SK-N-SH (cell line): ENCODE measurements at regions not wholly inside any gene's neighbourhood (a gene's known extent, or its start where the extent isn't known, plus 50 kb on each side); places are given as distances from the start of the nearest gene placed in this dataset.

Experiments
- CTCF ChIA-PET: fragments of 300-600, 350-600 bp; formaldehyde crosslinking; extraction: SDS; loops from one replicate; lab custom pipeline; 2021; lab: Yijun Ruan, JAX
- POLR2A ChIA-PET: fragments of 350-600 bp; sonication (Branson Sonifier 250); formaldehyde crosslinking; extraction: SDS; loops from one replicate; lab custom pipeline; 2020; ENCODE audit warnings: antibody characterized with exemption, inconsistent platforms; lab: Yijun Ruan, JAX
- DNase-seq: peaks from one replicate; pipeline ENCODE4 v3.0.0; 2012
- H2AFZ ChIP-seq: fragments of 200-600 bp; sonication (generic); 2 replicates; pipeline ENCODE4 v1.8.1; 2016; ENCODE audit warnings: antibody characterized with exemption, mild to moderate bottlenecking, low read depth
- H3F3A ChIP-seq: fragments of 200-600 bp; sonication (generic); replicated peaks from 2 replicates; pipeline ENCODE3; 2016; ENCODE audit warnings: antibody characterized with exemption, mild to moderate bottlenecking; ENCODE audit not compliant: insufficient read depth
- H3K27ac ChIP-seq, 2 experiments: fragments of 200-500 bp in 1 of 2; fragments of 200-600 bp in 1 of 2; sonication (Bioruptor generic) in 1 of 2; sonication (generic), shearing (Covaris generic) in 1 of 2; 2 replicates each; pipeline versions ENCODE4 v1.5.1 to v1.6.1; 2014 to 2016; ENCODE audit warnings: low read depth in 2 of 2, inconsistent platforms in 1 of 2, low read length in 1 of 2, mild to moderate bottlenecking in 1 of 2, mixed read lengths in 1 of 2
- H3K27me3 ChIP-seq: fragments of 200-600 bp; sonication (generic), shearing (Covaris generic); 2 replicates; pipeline ENCODE4 v1.6.1; 2016; ENCODE audit warnings: mixed run types; ENCODE audit not compliant: insufficient read depth
- H3K36me3 ChIP-seq, 2 experiments: fragments of 200-500 bp in 1 of 2; fragments of 200-600 bp in 1 of 2; sonication (Bioruptor generic) in 1 of 2; sonication (generic) in 1 of 2; replicated peaks in 1 of 2; 2 replicates each; pipeline versions ENCODE3 to v1.5.1; 2014 to 2016; ENCODE audit warnings: low read length in 1 of 2, mild to moderate bottlenecking in 1 of 2; ENCODE audit not compliant: insufficient read depth in 2 of 2, control insufficient read depth in 1 of 2
- H3K4me1 ChIP-seq, 2 experiments: fragments of 200-500 bp in 1 of 2; fragments of 200-600 bp in 1 of 2; sonication (Bioruptor generic) in 1 of 2; sonication (generic), shearing (Covaris generic) in 1 of 2; 2 replicates each; pipeline versions ENCODE4 v1.5.1 to v1.6.1; 2014 to 2016; ENCODE audit warnings: low read depth in 1 of 2, low read length in 1 of 2, mixed run types in 1 of 2; ENCODE audit not compliant: insufficient read depth in 2 of 2, control insufficient read depth in 1 of 2
- H3K4me2 ChIP-seq: fragments of 200-600 bp; sonication (generic), shearing (Covaris generic); 2 replicates; pipeline ENCODE4 v1.6.1; 2017; ENCODE audit warnings: mixed run types
- H3K4me3 ChIP-seq, 2 experiments: fragments of 200-500 bp in 1 of 2; fragments of 200-600 bp in 1 of 2; sonication (Bioruptor generic) in 1 of 2; sonication (generic), shearing (Covaris generic) in 1 of 2; 2 replicates each; pipeline versions ENCODE4 v1.5.1 to v1.8.1; 2014 to 2016; ENCODE audit warnings: low read depth in 2 of 2, inconsistent platforms in 1 of 2, low read length in 1 of 2, mild to moderate bottlenecking in 1 of 2, mixed read lengths in 1 of 2, moderate library complexity in 1 of 2
- H3K79me2 ChIP-seq: fragments of 200-600 bp; sonication (generic); 2 replicates; pipeline ENCODE4 v1.8.1; 2017; ENCODE audit warnings: mild to moderate bottlenecking; ENCODE audit not compliant: insufficient read depth
- H3K9ac ChIP-seq: fragments of 200-600 bp; sonication (generic); 2 replicates; pipeline ENCODE4 v1.6.1; 2017; ENCODE audit warnings: mixed run types
- H3K9me2 ChIP-seq: fragments of 200-600 bp; sonication (generic); 2 replicates; pipeline ENCODE4 v1.6.1; 2017; ENCODE audit warnings: mixed run types
- H3K9me3 ChIP-seq: fragments of 200-600 bp; sonication (generic); 2 replicates; pipeline ENCODE4 v1.6.1; 2017; ENCODE audit warnings: mixed run types, mild to moderate bottlenecking, moderate library complexity
- H4K20me1 ChIP-seq: fragments of 200-600 bp; sonication (generic); 2 replicates; pipeline ENCODE4 v1.6.1; 2017; ENCODE audit warnings: mild to moderate bottlenecking, mixed run types; ENCODE audit not compliant: insufficient read depth
- CHD2 ChIP-seq: fragments of 150-350 bp; IDR thresholded peaks from 2 replicates; pipeline ENCODE4 v1.6.1; 2018; ENCODE audit warnings: low read length; ENCODE audit not compliant: partially characterized antibody
- ELF1 ChIP-seq: IDR thresholded peaks from 2 replicates; pipeline ENCODE4 v1.4.0; 2012
- FOSL2 ChIP-seq: IDR thresholded peaks from 2 replicates; pipeline ENCODE4 v1.4.0; 2012; ENCODE audit warnings: low read depth, mild to moderate bottlenecking, moderate library complexity, borderline replicate concordance
- FOXJ3 ChIP-seq: sonication (generic); formaldehyde crosslinking; IDR thresholded peaks from 2 replicates; pipeline ENCODE4 v1.5.1; 2020; ENCODE audit warnings: mild to moderate bottlenecking, missing genetic modification reagents
- FOXM1 ChIP-seq: IDR thresholded peaks from 2 replicates; pipeline ENCODE4 v1.4.0; 2012; ENCODE audit warnings: low read depth, mild to moderate bottlenecking
- GABPA ChIP-seq: IDR thresholded peaks from 2 replicates; pipeline ENCODE4 v1.4.0; 2012; ENCODE audit warnings: low read depth, mild to moderate bottlenecking
- GATA2 ChIP-seq: sonication (generic); formaldehyde crosslinking; IDR thresholded peaks from 2 replicates; pipeline ENCODE4 v1.5.0; 2020; ENCODE audit warnings: mild to moderate bottlenecking, missing genetic modification reagents
- MEF2A ChIP-seq: IDR thresholded peaks from 2 replicates; pipeline ENCODE4 v1.4.0; 2012; ENCODE audit warnings: low read depth, borderline replicate concordance
- MXI1 ChIP-seq: IDR thresholded peaks from 2 replicates; pipeline ENCODE4 v1.6.1; 2012; ENCODE audit warnings: mild to moderate bottlenecking, low read depth, low read length, improper control_type of control experiment
- NRF1 ChIP-seq: IDR thresholded peaks from 2 replicates; pipeline ENCODE4 v1.6.1; 2012; ENCODE audit warnings: low read depth, mild to moderate bottlenecking, low read length
- RCOR1 ChIP-seq: fragments of 150-350 bp; IDR thresholded peaks from 2 replicates; pipeline ENCODE4 v1.6.1; 2017; ENCODE audit warnings: antibody characterized with exemption, low read length
- RFX5 ChIP-seq: IDR thresholded peaks from 2 replicates; pipeline ENCODE4 v1.6.1; 2012; ENCODE audit warnings: mild to moderate bottlenecking, improper control_type of control experiment, low read length
- SMC3 ChIP-seq: IDR thresholded peaks from 2 replicates; pipeline ENCODE4 v1.6.1; 2012; ENCODE audit warnings: low read depth, low read length, improper control_type of control experiment
- TCF12 ChIP-seq: IDR thresholded peaks from 2 replicates; pipeline ENCODE4 v1.4.0; 2012
- YY1 ChIP-seq: IDR thresholded peaks from 2 replicates; pipeline ENCODE4 v1.4.0; 2012; ENCODE audit warnings: low read depth, mild to moderate bottlenecking
- WGBS: methylation state at CpG from one replicate; pipeline ENCODE4 v1.1.6; 2017; ENCODE audit warnings: low lambda C conversion rate; 5-methylcytosine and 5-hydroxymethylcytosine counted together
- TF ChIP-seq, protein P1 (sequence below): IDR thresholded peaks from 2 replicates; pipeline ENCODE4 v1.4.0; 2012; ENCODE audit warnings: low read depth
- TF ChIP-seq, protein P2 (sequence below): fragments of 150-350 bp; IDR thresholded peaks from 2 replicates; pipeline ENCODE4 v1.6.1; 2017; ENCODE audit warnings: antibody characterized with exemption, low read length, low read depth, borderline replicate concordance
- TF ChIP-seq, protein P3 (sequence below): IDR thresholded peaks from 2 replicates; pipeline ENCODE4 v1.6.1; 2012; ENCODE audit warnings: mild to moderate bottlenecking, low read depth, low read length, moderate library complexity
- TF ChIP-seq, protein P4 (sequence below): fragments of 200-600 bp; sonication (generic); IDR thresholded peaks from 2 replicates; pipeline ENCODE4 v1.6.1; 2017; ENCODE audit warnings: antibody characterized with exemption, mild to moderate bottlenecking, moderate library complexity

DNA sequence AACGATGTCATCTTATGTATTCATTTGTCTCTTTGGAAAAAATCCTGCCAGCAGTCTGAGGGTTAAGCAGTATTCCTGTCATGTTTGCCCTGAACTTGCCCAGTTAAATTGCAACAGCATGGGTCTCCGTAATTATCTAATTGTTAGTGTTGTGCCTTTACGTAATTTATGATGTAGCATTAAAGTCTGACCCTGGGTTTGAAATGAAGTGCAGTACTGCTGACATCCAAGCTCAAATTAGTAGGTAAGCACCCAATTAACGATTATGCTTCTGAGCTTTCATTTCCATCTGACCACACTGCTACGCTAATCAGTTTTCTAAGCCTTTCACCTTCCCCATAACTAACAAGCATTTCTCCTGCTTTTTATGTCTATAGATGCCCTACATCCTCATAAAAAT, 241.8 kb downstream of the ARRDC4 start:
- Histone ChIP-seq H2AFZ (no peak overlapping the region), H3K9me3 (no peaks in the 10 kb centered on the region), H3F3A (no peaks in the 10 kb centered on the region), H3K4me3 (no peak overlapping the region), H3K27me3 (peaks cover 7% of the 10 kb centered on the region; the same call in 1 of the 2 replicates), H3K4me1 (no peaks in the 10 kb centered on the region), H3K9ac (no peak overlapping the region), H4K20me1 (no peaks in the 10 kb centered on the region), H3K36me3 (no peaks in the 10 kb centered on the region), H3K9me2 (0 out of 2 replicates have a peak, but pooled peaks cover 5% of the 10 kb centered on the region), H3K27ac (no peak overlapping the region), H3K4me2 (no peak overlapping the region), H3K79me2 (no peaks in the 10 kb centered on the region)
- POLR2A ChIA-PET: no interaction called here
- CTCF ChIA-PET: no interaction called here
- no peak for TF ChIP-seq NRF1
- no peak for TF ChIP-seq SMC3
- no peak for TF ChIP-seq YY1
- DNase-seq: no peak
- under 1% methylated on average over 5 of the region's 5 CpGs for WGBS

DNA sequence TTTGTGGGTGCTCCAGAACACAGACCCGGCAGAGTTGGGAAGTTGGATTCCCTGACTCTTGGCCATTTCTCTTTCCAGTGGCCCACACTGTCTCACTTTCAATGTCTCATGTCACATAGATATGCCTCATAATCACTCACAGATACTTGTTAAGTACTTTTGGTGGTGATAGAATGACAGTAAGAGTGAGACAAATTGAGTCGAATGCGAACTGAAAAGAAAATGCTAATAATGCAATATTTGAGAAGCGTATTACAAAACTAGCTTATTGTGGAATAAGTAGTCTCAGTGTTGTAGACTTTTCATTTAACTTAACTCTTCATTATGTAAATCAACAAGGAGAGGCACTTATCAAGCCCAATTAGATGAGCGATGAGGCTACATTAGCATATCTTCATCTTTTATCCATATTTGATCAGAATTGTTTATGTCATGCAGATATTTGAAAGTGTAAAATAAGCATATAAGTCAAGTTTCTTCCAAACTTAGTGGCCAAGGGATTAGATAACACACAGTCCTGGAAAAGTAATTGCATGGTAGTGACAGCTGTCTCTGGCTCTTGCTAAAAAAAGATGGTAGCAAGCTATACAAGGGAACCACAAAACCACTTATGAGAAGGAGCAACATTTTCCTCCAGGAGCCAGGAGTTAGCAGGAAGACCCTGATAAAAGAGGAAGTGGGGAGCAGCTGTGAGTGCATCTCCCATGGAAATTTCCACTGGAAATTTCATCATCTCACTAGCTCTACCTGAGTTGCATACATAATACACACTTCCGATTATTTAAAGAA, 243.6 kb downstream of the ARRDC4 start:
- WGBS: 26% methylated on average over 6 of the region's 6 CpGs
- Histone ChIP-seq H3K27ac (no peak overlapping the region), H3K9ac (no peak overlapping the region), H3K4me1 (no peaks in the 10 kb centered on the region), H3K36me3 (no peaks in the 10 kb centered on the region), H2AFZ (no peak overlapping the region), H3K4me3 (no peak overlapping the region), H3F3A (no peaks in the 10 kb centered on the region), H3K9me3 (no peaks in the 10 kb centered on the region), H3K27me3 (peaks cover 7% of the 10 kb centered on the region; the same call in 1 of the 2 replicates), H4K20me1 (no peaks in the 10 kb centered on the region), H3K79me2 (no peaks in the 10 kb centered on the region), H3K4me2 (no peak overlapping the region), H3K9me2 (0 out of 2 replicates have a peak, but pooled peaks cover 5% of the 10 kb centered on the region)
- TF ChIP-seq MXI1 (no peak), MEF2A (no peak), ELF1 (no peak), CHD2 (no peak), FOSL2 (no peak), FOXM1 (no peak), FOXJ3 (no peak), NRF1 (no peak), RCOR1 (no peak), GABPA (no peak), RFX5 (no peak), YY1 (no peak), TCF12 (no peak), GATA2 (no peak)
- TF ChIP-seq, protein P1, sequence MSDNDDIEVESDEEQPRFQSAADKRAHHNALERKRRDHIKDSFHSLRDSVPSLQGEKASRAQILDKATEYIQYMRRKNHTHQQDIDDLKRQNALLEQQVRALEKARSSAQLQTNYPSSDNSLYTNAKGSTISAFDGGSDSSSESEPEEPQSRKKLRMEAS: no peak
- TF ChIP-seq, protein P2, sequence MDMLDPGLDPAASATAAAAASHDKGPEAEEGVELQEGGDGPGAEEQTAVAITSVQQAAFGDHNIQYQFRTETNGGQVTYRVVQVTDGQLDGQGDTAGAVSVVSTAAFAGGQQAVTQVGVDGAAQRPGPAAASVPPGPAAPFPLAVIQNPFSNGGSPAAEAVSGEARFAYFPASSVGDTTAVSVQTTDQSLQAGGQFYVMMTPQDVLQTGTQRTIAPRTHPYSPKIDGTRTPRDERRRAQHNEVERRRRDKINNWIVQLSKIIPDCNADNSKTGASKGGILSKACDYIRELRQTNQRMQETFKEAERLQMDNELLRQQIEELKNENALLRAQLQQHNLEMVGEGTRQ: no peak
- TF ChIP-seq, protein P3, sequence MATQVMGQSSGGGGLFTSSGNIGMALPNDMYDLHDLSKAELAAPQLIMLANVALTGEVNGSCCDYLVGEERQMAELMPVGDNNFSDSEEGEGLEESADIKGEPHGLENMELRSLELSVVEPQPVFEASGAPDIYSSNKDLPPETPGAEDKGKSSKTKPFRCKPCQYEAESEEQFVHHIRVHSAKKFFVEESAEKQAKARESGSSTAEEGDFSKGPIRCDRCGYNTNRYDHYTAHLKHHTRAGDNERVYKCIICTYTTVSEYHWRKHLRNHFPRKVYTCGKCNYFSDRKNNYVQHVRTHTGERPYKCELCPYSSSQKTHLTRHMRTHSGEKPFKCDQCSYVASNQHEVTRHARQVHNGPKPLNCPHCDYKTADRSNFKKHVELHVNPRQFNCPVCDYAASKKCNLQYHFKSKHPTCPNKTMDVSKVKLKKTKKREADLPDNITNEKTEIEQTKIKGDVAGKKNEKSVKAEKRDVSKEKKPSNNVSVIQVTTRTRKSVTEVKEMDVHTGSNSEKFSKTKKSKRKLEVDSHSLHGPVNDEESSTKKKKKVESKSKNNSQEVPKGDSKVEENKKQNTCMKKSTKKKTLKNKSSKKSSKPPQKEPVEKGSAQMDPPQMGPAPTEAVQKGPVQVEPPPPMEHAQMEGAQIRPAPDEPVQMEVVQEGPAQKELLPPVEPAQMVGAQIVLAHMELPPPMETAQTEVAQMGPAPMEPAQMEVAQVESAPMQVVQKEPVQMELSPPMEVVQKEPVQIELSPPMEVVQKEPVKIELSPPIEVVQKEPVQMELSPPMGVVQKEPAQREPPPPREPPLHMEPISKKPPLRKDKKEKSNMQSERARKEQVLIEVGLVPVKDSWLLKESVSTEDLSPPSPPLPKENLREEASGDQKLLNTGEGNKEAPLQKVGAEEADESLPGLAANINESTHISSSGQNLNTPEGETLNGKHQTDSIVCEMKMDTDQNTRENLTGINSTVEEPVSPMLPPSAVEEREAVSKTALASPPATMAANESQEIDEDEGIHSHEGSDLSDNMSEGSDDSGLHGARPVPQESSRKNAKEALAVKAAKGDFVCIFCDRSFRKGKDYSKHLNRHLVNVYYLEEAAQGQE: no peak
- TF ChIP-seq, protein P4, sequence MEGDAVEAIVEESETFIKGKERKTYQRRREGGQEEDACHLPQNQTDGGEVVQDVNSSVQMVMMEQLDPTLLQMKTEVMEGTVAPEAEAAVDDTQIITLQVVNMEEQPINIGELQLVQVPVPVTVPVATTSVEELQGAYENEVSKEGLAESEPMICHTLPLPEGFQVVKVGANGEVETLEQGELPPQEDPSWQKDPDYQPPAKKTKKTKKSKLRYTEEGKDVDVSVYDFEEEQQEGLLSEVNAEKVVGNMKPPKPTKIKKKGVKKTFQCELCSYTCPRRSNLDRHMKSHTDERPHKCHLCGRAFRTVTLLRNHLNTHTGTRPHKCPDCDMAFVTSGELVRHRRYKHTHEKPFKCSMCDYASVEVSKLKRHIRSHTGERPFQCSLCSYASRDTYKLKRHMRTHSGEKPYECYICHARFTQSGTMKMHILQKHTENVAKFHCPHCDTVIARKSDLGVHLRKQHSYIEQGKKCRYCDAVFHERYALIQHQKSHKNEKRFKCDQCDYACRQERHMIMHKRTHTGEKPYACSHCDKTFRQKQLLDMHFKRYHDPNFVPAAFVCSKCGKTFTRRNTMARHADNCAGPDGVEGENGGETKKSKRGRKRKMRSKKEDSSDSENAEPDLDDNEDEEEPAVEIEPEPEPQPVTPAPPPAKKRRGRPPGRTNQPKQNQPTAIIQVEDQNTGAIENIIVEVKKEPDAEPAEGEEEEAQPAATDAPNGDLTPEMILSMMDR: no peak
- CTCF ChIA-PET: no interaction called here
- POLR2A ChIA-PET: no interaction called here
- DNase-seq: no peak
